Hematopoietic multipotent progenitor cell (in vitro differentiated cells): ENCODE measurements at regions not wholly inside any gene's neighbourhood (a gene's known extent, or its start where the extent isn't known, plus 50 kb on each side); places are given as distances from the start of the nearest gene placed in this dataset.

ENCODE experiments used
- DNase-seq, 3 donors: peaks; one replicate each; pipeline ENCODE4 v3.0.0-alpha.2; 2011 to 2015; ENCODE audit warnings: low read depth in 2 of 3, low spot score in 2 of 3

DNA sequence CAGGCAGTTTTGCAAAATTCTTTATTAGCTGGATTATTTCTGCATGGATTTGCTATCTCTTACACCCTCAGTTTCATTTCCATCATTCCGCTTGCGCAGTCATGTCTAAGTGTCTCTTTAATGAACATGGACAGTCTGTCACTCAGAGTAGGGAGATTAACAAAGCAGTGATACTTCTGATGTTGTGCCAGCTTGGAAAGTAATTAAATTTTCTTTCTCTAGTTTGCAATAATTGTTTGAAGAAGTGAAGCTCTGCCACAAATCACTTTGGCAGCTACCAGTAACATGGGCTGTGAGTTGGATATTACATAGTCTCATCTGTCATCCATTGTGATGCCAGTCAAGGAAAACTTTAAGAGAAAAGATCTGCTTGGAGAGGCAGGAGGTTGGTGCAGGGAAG, 324.8 kb upstream of the NWD2 start:
- no peak for DNase-seq

DNA sequence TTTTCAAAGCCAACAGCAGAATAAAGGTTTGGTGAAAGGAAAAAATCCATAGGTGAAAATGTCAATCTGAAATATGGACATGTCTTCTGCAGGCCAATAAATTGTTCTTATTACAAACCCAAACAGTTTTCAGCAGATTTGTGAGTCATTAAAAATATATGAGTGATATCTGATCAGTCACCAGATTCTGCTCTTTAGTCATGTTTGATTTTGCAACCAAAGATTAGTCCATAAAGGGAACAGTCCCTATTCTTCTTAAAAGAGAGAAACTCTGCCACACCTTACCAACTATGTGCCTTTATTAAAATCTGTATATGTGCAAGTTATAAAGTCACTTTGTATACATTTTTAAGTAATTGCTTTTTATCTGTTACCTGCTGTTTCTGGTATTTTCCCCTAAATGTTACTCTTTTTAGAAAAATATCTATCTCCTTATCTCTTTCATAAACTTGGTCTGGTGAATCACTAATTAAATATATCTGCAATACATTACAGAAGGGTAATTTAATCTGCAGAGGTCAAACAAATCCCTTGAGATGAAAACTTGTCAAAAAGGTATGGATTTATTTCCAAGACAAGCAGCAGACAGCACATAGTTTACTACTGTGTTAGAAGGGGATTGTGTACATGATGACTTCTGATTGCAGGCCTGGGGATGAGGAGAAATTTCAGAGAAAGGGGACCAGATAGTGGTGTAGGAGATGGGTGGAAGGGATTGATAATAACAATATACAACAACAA, 322.9 kb upstream of the NWD2 start:
- DNase-seq, result no peak

DNA sequence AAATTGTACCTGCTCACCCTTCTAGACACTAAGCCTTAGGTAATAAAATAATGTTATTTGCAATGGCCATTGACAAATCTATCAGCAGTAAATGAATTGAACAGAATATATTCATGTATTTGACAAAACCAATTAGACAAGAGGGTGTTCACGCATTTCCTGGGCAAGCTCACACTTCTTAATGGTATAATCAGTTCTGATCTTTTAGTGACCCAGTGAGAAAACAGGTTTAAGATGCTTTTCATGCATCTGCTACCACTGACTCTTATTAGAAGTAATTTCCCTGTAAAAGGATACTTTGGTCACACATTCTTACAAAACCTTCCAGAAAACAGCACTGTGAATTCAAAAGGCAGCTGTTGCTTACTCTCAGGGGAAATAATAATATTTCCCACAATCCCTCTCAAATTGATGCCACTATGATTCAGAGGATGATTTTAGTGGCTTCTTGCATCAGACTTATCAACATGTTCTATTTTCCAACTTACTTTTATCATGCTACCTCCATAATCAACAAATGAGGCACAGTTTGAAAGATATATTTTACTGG, 313.9 kb upstream of the NWD2 start:
- no peak for DNase-seq

DNA sequence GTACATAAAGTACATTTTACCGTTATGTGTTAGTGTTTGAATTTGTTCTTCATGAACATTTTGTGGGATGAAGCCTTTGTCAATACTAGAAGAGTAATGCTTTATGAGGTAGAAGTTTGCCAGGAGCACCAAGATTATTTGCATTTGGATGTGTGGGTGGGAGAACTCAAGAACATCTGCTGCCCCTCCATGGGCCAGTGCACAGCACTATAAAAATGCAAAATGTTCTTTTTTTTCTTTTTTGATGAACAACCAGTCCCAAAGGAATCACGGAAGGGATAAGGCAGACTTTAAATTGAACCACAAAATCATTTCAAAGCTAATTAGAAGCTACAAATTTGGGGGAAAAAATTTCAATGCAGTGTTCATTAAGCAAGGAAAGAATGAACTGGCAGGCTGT, 300.3 kb upstream of the NWD2 start:
- DNase-seq, result no peak

DNA sequence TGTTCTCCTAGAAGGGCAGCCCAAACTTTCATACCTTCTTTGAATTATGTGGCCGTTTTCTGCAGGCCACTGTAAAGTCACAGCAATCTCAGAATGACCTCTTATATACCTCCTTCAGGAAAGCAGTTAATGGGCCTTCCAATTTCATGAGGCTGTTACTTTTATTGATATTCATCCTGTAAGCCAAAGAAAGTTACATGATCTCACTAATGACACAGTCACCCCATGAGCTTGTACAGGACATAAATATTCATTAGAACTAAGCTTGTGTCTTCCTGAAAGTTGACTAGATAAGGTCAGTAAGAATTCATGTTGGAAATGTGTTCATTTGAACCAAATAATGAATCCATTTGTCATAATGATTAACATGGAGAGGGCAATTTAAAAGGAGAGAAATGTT, 283.1 kb upstream of the NWD2 start:
- no peak for DNase-seq

DNA sequence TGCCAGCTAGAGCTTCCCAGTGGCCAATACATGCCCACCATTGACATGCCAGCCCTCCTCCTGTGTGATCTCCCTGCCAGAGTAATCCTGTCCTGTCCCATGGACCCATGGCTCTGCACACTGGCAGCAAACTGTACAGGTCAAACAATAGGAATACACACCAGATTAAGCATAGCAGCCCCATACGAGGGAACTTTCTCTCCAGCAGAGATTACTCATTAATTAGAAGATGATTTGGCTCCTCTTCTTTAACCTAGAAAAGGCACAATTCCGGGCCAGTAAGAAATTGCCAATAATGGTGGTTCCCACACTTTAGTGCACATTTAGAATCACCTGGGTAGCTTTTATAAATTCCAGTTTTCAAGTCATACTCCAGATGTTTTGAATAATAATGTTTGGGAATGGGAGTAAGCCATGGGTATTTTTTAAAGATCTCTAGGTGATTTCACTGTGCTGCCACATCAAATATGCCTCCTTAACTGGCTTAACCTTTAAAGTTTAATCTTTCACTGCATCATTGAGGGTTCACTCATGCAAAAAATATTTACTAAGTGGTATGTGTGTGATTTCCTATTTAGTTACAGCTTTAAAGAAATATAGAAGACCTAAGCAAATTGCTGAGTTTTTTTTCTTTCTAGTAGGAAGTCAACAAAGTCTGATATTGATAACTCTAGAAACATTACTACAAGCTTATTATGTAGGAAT, 277.6 kb upstream of the NWD2 start:
- DNase-seq, result no peak

DNA sequence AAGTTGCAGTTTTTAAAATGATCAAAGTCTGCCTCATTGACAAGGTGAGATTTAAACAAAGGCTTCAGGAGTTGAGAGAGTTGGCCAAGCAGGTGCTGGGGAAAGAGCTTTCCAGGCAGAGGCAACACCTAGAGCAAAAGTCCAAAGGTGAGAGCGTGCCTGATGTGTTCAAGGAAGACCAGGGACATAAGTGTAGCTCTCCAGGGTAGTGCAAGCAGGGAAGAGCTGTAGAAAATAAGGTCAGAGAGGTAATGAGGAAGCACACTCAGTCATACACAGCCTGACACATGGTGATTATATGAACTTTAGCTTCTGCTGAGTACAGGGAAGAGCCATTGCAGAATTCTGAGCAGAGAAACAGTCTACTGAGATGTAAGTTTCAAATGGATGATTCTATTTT, 265.0 kb upstream of the NWD2 start:
- no peak for DNase-seq

DNA sequence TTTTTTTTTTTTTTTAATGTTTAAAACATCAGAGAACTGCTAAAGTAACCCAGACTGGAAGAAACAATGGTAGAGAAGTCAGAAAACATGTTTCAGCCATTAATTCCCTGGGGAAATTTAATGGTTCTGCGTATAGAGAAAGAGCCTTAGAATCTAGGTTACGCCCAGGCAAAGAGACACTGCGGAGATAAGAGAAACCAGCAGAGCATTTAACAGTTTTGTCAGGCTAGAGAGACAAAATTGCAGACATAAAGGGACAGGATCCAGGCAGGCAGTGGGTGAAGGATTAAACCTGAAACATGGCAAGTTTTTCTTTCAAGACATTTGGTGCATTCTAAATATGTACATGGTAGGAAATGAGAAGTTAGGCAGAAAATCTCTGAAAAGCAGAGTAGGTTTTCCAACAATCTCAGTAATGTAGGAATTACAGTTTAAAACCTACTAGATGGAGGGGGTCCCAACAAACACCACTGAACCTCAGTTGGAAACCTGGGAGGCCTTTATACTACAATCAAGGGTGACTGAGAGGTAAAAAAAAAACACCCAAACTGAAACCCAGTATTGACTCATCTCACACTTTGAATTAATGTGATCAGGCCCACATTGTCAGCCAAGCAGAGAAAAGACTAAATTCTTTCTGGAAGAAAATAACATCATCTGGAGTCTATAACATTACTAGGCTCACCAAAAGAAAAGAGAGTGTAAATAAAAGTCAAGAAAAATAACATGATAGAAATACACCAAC, 254.2 kb upstream of the NWD2 start:
- no peak for DNase-seq

DNA sequence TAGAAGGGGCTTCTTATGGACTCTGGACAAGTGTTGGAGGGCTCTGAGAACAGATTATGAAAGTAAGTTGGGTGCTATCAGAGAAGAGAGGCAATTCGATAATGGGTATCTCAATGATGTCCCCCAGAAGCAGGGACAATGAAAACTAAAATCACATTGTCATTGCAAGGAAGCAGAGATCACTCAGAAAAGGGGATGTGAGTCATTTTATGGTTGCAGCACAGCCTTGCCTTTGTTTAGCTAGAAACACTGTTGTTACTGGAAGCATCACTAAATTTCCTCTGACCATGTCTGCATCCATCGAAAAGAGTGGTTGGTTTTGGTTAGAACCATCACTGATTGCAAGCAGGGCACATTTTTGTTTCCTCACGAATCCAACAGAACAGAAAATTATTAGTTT, 246.8 kb upstream of the NWD2 start:
- DNase-seq, result no peak

DNA sequence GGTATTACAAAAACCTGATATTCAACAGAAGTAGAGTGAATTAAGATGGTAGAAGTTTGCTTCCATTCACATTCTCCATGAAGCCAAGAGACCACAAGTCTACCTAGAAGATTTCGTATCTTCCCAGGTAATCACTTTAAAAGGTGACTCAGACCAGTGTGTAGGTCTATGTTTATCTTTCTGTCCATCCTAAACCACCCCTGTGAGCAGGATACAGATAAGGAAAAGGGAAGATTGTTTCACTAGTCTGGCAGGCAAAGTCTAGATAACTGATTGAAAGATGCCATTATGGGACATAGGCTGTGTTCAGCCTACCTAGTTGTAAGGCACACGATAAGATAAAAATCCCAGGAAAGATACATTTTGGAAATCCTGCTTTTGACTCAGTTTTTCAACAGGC, 244.3 kb upstream of the NWD2 start:
- no peak for DNase-seq

DNA sequence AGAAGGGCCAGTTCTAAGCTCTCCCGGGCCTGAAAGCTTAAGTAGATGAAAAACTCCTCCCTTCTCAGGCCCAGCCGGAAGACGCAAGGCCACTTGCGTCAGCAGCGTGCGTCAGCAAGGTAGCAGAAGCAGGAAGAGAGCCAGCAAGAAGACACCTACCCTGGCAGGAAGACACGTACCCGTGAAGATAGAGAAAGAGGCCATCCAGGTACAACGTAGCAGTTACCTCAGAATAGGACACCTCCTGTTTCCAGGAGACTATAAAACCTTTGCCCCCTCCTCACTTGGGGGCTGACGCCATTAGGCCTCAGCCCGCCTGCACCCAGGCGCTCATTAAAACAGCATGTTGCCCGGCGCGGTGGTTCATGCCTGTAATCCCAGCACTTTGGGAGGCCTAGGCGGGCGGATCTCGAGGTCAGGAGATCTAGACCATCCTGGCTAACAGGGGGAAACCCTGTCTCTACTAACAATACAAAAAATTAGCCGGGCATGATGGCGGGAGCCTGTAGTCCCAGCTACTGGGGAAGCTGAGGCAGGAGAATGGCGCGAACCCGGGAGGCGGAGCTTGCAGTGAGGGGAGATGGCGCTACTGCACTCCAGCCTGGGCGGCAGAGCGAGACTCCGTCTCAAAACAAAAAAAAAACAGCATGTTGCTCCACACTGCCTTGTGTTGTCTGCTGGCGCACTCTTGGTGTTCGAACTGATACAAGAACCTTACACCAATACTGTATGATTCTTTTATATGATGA, 242.7 kb upstream of the NWD2 start:
- no peak for DNase-seq

DNA sequence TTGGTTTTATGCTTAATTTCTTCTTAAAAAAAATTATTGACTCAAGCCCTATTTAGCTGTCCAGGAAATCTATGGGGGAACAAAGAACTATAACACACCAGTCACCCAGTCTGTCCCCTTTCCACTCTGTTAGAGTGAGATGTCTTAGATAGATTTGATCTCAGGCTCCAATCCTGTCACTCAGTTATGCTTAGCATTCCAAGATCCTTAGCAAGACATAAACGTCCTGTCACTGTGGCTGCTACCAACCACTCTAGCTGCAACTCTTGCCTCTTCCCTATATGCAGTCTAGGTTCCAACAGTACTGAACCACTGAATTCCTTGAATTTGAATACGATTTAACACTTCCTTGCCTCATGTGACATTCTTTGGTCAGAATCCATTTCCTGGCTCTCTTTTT, 241.9 kb upstream of the NWD2 start:
- DNase-seq, result no peak

DNA sequence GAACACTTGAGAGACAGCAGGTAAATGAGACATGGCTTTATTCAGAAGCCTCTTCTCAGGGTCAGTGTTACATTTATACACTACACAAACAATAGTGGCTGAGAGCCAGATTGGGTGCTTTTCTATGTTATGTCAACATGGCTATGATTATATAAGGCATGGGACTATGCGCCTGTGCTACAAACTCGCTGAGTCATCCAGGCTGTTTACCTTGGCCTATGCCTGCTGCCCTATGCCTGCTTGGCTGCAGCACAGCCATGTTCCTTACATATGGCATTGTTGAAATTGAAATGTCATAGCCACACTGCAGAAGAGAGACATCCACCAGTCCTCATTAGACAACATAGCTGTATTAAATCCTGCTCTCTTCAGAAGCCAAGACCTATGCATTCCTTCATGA, 236.3 kb upstream of the NWD2 start:
- no peak for DNase-seq

DNA sequence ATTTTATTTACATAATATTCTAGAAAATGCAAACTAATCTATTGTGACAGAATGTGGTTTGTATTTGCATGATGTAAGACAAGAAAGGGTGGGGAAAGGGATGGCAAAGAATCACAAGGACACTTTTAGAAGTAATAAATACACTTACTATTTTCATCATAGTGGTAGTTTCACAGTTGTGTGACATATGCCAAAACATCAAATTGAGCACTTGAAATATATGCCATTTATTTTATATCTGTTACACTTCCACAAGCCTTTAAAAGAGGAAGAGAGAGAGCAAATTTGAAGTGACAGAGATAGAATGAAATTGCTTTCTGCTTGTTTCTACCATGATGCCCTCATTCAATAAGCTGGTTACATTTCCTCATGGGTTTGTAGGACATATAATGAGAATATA, 230.0 kb upstream of the NWD2 start:
- no peak for DNase-seq

DNA sequence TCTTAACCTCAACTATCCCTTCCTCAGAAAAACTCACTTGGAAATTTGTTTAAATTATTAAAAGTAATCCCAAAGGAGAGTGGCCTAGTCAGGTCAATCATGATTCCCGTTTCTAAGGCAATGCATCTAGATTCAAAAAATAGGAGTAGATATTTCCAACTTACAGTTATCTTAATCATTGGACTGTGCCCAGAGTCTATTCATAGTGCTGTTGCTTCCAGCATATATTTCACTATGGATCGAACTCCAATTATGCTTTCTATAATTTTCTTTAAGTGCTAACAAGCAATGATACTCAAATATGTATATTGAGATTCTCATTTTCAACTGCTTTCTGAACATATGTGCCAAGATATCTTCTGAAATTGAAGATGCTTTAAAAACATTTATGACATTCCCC, 229.2 kb upstream of the NWD2 start:
- no peak for DNase-seq

DNA sequence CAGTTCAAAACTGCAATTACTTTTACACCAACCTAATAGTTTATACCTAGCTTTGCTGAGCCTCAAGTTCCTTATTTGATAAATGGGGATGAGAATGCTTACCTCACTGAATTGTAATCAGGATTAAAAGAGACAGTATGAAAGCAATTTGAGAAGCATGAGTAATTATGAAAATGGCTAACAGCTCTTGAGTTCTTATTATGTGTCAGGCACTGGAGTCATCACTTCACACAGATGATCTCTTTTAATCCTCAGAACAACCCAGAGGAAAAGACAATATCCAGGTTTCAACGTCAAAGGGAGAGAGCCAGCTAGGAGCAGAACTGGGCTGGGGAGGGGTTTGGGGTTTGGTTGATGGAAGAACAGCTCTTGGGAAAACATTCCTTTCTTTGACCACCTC, 221.0 kb upstream of the NWD2 start:
- DNase-seq, result no peak

DNA sequence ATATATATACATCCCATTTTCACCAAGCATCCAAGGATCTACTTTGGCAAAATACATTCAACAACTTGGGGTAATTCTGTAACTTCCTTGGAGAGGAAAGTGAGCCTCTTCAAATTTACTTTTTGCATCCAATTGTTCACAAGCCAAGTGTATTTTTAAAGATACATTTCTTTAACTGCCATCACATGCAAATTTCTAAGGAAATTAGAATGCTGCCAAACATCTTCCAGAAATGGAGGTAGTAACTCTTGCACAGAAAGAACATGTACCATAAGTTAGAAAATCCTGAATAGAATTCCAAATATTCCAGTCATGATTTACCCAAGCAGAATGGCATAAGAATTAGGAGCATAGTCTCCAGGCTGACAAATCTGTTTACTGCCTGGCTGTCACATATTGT, 220.5 kb upstream of the NWD2 start:
- no peak for DNase-seq

DNA sequence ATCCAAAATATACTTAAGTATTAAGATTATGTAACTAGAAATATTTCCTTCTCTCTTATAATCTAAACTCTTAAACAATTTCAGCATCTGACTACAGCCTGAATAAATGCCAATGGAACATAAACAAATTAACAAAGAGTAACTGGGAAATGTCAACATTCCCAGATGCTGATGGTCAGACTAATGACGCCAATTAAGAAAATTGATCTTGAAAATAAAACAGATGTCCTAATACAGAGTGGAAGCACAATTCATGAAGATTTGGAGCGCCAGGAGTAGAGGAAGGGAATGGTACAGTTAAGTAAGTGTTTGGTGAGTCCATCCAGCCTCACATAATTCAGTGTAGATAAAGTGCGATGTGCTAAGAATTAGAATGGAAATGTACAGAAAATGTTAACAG, 203.7 kb upstream of the NWD2 start:
- no peak for DNase-seq

DNA sequence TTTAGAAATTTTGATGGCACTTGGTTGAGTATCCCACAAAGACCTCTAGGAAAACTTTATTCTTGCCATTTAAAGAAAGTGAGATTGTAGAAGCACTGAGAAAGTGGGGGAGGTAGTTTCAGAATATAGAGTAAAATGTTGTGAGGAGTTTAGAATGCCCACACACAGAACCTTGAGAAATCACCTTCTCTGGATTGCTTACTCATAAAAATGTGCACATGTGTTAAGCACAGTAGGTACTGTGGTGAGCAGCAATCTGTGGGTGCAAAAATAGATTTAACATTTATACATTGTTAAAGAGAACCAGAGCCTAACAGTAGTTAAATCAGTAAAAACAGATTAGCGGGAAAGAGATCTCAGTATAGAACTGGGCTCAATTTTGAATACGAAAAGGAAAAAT, 201.2 kb upstream of the NWD2 start:
- no peak for DNase-seq

DNA sequence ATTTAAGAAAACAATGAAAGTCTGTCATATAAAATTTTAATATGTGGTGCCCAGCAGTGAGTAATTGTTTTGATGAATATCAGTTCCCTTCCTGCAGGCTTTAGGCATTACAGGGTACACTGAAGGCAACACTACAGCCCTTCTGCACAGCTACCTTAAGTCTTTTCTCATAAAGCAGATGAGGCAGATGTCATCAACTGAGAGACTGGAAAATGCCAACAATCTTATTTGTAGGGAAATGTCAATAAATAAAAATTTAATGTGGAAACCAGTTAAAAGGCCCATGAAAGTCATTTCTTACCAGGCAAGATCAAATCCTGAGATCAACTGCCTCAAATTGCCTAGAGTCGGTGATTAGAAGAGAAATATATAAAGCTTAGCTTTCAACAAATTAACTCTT, 193.4 kb upstream of the NWD2 start:
- no peak for DNase-seq

DNA sequence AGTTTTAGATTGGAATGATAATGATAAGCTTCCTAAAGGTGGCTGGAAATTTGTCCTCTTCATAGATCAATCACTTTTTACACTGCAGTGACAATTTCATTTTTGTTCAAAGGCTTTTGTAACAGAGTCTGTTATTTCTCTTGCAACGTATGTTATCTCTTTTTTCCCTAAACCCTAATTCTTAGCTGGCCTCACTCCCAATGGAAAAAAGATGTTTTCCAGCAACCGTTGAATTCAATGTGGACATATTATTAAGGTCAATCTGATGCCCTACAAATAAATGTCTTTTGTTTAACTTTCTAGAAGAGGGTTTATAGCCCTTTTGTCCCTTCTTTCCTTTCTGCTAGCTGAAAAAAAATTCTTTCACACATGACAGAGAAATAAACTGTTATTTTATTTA, 192.7 kb upstream of the NWD2 start:
- no peak for DNase-seq
